ENCODE measurements at regions not wholly inside any gene's neighbourhood (a gene's known extent, or its start where the extent isn't known, plus 50 kb on each side); places are given as distances from the start of the nearest gene placed in this dataset.

- ATAC-seq (ENCODE audit: insufficient read depth, low FRiP score) = no peak
Observed at GRCh38 chr16:27665881-27666280, 115.9 kb downstream of the KATNIP start.

GRCh38 chr16:27670071-27670810 lies 120.3 kb downstream of the KATNIP start:
- no peak overlapping the region for H3K4me3 ChIP-seq
- H3K4me1 ChIP-seq (ENCODE audit: control insufficient read depth in 5 of 5, insufficient read depth in 5 of 5, low read length in 5 of 5) = no peaks in the 10 kb centered on the region
- peaks cover 0 to 4% (median 3%) of the 10 kb centered on the region in 4 donors for H3K36me3 ChIP-seq (ENCODE audit: control insufficient read depth in 4 of 4, insufficient read depth in 4 of 4, low read length in 4 of 4)
- WGBS, 2 donors = 87 to 93% methylated on average over 8 of the region's 8 CpGs
- DNase-seq (peak in 1 of 3 donors; percentile 32), ATAC-seq (ENCODE audit: insufficient read depth, low FRiP score) (no peak)
- H3K9me3 ChIP-seq (ENCODE audit: control insufficient read depth in 4 of 4, insufficient read depth in 3 of 4, low read length in 3 of 4) = no peaks in the 10 kb centered on the region
- H3K9ac ChIP-seq (ENCODE audit: insufficient read depth in 1 of 2, low read length in 2 of 2) = no peak overlapping the region
- TF ChIP-seq, protein P1, sequence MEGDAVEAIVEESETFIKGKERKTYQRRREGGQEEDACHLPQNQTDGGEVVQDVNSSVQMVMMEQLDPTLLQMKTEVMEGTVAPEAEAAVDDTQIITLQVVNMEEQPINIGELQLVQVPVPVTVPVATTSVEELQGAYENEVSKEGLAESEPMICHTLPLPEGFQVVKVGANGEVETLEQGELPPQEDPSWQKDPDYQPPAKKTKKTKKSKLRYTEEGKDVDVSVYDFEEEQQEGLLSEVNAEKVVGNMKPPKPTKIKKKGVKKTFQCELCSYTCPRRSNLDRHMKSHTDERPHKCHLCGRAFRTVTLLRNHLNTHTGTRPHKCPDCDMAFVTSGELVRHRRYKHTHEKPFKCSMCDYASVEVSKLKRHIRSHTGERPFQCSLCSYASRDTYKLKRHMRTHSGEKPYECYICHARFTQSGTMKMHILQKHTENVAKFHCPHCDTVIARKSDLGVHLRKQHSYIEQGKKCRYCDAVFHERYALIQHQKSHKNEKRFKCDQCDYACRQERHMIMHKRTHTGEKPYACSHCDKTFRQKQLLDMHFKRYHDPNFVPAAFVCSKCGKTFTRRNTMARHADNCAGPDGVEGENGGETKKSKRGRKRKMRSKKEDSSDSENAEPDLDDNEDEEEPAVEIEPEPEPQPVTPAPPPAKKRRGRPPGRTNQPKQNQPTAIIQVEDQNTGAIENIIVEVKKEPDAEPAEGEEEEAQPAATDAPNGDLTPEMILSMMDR (IDR thresholded peaks at IDR 0.05; ENCODE audit: control extremely low read depth, extremely low read depth) = no peak
- no peaks in the 10 kb centered on the region for H3K27me3 ChIP-seq (ENCODE audit: control insufficient read depth in 3 of 3, insufficient read depth in 3 of 3, low read length in 2 of 3)
- no peak overlapping the region for H3K27ac ChIP-seq (ENCODE audit: low read depth in 1 of 2, low read length in 1 of 2)

More at GRCh38 chr16:27665881-27666280, 115.9 kb downstream of the KATNIP start:
- DNase-seq = peak in 2 of 3 donors; percentile 15 to 35
- Histone ChIP-seq H3K9me3 (ENCODE audit: control insufficient read depth in 4 of 4, insufficient read depth in 3 of 4, low read length in 3 of 4) (no peaks in the 10 kb centered on the region), H3K36me3 (ENCODE audit: control insufficient read depth in 4 of 4, insufficient read depth in 4 of 4, low read length in 4 of 4) (peaks cover 0 to 5% (median 0%) of the 10 kb centered on the region in 4 donors), H3K27ac (ENCODE audit: low read depth in 1 of 2, low read length in 1 of 2) (no peak overlapping the region), H3K9ac (ENCODE audit: insufficient read depth in 1 of 2, low read length in 2 of 2) (no peak overlapping the region), H3K4me3 (no peak overlapping the region), H3K4me1 (ENCODE audit: control insufficient read depth in 5 of 5, insufficient read depth in 5 of 5, low read length in 5 of 5) (no peaks in the 10 kb centered on the region), H3K27me3 (ENCODE audit: control insufficient read depth in 3 of 3, insufficient read depth in 3 of 3, low read length in 2 of 3) (no peaks in the 10 kb centered on the region)
- TF ChIP-seq, protein P1 (IDR thresholded peaks at IDR 0.05; ENCODE audit: control extremely low read depth, extremely low read depth) = no peak

GRCh38 chr16:27671410-27671809 lies 121.5 kb downstream of the KATNIP start:
- WGBS, 2 donors = 92 to 98% methylated on average over 8 of the region's 8 CpGs
- no peak overlapping the region for H3K27ac ChIP-seq (ENCODE audit: low read depth in 1 of 2, low read length in 1 of 2)
- H3K36me3 ChIP-seq (ENCODE audit: control insufficient read depth in 4 of 4, insufficient read depth in 4 of 4, low read length in 4 of 4) = peaks cover 0 to 4% (median 3%) of the 10 kb centered on the region in 4 donors
- H3K9me3 ChIP-seq (ENCODE audit: control insufficient read depth in 4 of 4, insufficient read depth in 3 of 4, low read length in 3 of 4) = no peaks in the 10 kb centered on the region
- TF ChIP-seq, protein P1 (IDR thresholded peaks at IDR 0.05; ENCODE audit: control extremely low read depth, extremely low read depth) = no peak
- no peaks in the 10 kb centered on the region for H3K4me1 ChIP-seq (ENCODE audit: control insufficient read depth in 5 of 5, insufficient read depth in 5 of 5, low read length in 5 of 5)
- ATAC-seq (ENCODE audit: insufficient read depth, low FRiP score) = no peak
- H3K4me3 ChIP-seq = no peak overlapping the region
- DNase-seq = no peak
- no peaks in the 10 kb centered on the region for H3K27me3 ChIP-seq (ENCODE audit: control insufficient read depth in 3 of 3, insufficient read depth in 3 of 3, low read length in 2 of 3)
- no peak overlapping the region for H3K9ac ChIP-seq (ENCODE audit: insufficient read depth in 1 of 2, low read length in 2 of 2)
